ENCODE measurements at regions not wholly inside any gene's neighbourhood (a gene's known extent, or its start where the extent isn't known, plus 50 kb on each side); places are given as distances from the start of the nearest gene placed in this dataset.

DNA sequence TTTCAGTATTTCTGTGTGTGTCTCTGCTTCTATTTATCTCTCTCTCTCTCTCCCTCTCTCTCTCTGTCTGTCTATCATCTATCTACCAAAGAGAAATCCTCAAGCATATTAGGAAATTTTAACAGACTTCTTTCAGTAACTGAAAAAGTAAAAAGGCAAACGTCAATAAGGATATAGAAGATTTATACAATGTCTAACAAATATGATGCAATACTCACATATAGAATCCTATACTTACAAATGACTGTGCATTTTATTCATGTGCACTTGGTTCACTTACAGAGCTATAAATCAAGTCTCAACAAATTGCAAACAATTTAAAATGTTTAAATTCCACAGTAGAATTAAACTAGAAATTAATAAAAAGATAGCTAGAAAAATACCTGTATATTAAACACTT is 289.0 kb downstream of the PSAT1 start:
- H3K4me3 ChIP-seq (ENCODE audit: low read depth, poor library complexity, severe bottlenecking) = no peak overlapping the region

DNA sequence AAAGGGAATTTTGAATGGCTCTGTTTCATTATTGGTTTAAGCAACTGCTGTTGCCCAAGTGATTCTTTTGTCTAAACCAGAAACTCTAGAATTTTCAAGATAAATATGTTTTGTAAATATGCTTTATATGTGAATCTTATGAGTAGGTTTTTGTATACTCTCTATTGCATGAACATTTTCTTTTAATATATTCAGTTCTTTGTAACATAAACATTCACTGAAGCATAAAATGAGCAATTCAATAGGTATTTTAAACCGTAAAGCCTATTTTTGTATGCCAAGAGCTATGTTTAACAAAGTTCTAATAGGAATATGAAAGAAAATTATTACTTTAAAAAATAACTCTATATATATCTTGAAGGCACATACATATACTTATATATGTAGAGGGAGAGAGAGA is 293.1 kb downstream of the PSAT1 start:
- 55 to 68% methylated on average over 1 of the region's 1 CpG for WGBS, 2 donors
- intact Hi-C loops (cut with DNase I; ENCODE audit: low total_unique reads) = no loop called here
- no peak overlapping the region for H3K4me3 ChIP-seq (ENCODE audit: low read depth, poor library complexity, severe bottlenecking)
- TF ChIP-seq, protein P1, sequence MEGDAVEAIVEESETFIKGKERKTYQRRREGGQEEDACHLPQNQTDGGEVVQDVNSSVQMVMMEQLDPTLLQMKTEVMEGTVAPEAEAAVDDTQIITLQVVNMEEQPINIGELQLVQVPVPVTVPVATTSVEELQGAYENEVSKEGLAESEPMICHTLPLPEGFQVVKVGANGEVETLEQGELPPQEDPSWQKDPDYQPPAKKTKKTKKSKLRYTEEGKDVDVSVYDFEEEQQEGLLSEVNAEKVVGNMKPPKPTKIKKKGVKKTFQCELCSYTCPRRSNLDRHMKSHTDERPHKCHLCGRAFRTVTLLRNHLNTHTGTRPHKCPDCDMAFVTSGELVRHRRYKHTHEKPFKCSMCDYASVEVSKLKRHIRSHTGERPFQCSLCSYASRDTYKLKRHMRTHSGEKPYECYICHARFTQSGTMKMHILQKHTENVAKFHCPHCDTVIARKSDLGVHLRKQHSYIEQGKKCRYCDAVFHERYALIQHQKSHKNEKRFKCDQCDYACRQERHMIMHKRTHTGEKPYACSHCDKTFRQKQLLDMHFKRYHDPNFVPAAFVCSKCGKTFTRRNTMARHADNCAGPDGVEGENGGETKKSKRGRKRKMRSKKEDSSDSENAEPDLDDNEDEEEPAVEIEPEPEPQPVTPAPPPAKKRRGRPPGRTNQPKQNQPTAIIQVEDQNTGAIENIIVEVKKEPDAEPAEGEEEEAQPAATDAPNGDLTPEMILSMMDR (IDR thresholded peaks at IDR 0.05) = no peak
- no peak for TF ChIP-seq POLR2A (IDR thresholded peaks at IDR 0.05)
- no peak for DNase-seq (ENCODE audit: low spot score in 2 of 2)

More for the DNA sequence above, 289.0 kb downstream of the PSAT1 start:
- 56 to 68% methylated on average over 1 of the region's 1 CpG for WGBS, 2 donors
- DNase-seq (ENCODE audit: low spot score in 2 of 2) = no peak
- intact Hi-C loops (cut with DNase I; ENCODE audit: low total_unique reads) = no loop called here
- TF ChIP-seq, protein P1 (IDR thresholded peaks at IDR 0.05) = no peak
- no peak for TF ChIP-seq POLR2A (IDR thresholded peaks at IDR 0.05)

DNA sequence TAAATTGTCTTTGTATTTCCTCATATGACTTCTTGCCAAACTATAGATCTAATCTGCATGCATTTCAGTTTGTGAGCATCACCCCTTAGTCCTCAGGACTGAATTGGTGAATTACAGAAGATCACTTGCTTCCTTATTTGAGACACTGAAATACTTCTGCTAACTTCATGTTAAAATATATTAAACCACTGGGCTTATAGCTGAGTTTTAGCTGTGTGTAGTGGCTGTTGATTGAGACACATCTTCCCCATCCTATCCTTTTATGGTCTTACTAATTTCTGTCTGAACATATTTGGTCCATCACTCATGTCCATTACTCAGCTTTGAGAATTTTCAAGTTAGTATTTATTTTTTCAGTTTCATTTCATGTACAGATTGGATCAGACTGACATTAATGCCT is 295.9 kb downstream of the PSAT1 start:
- DNase-seq (ENCODE audit: low spot score in 2 of 2) = no peak
- H3K4me3 ChIP-seq (ENCODE audit: low read depth, poor library complexity, severe bottlenecking) = no peak overlapping the region
- no peak for TF ChIP-seq POLR2A (IDR thresholded peaks at IDR 0.05)
- TF ChIP-seq, protein P1 (IDR thresholded peaks at IDR 0.05) = no peak
- intact Hi-C loops (cut with DNase I; ENCODE audit: low total_unique reads) = no loop called here

DNA sequence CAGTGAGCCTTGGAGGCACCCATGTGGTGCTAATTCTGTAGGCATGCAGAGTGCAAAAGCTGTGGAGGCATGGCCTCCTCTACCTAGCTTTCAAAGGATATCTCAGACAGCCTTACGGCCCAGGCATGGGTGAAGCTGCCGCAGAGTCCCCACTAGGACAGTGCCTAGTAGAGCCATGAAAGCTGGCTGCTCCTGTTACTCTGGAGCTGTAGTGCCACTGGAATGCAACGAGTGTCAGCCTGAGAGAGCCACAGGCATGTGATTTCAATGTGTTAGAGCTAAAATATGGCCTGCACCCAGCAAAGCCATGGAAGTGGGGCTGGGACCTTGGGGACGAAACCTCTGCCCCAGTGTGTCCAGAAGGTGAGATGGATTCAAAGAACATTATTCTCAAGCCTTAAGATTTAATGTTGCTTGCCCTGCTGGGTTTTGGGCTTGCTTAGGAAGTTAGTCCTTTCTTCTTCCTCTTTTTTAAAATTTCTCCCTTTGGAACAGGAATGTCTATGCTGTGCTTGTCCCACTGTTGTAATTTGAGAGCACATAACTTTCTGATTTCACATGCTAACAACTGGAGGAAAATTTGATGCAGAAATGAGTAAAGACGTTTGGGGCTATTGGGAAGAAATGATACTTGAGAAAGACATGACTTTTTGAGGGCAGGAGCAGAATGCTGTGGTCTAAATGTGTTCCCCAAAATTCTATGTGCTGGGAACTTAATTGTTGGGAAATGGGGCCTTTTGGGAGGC is 298.4 kb downstream of the PSAT1 start:
- no peak for DNase-seq (ENCODE audit: low spot score in 2 of 2)
- no peak for TF ChIP-seq POLR2A (IDR thresholded peaks at IDR 0.05)
- TF ChIP-seq, protein P1 (IDR thresholded peaks at IDR 0.05) = no peak
- 65 to 66% methylated on average over 5 of the region's 5 CpGs for WGBS, 2 donors
- intact Hi-C loops (cut with DNase I; ENCODE audit: low total_unique reads) = no loop called here
- no peak overlapping the region for H3K4me3 ChIP-seq (ENCODE audit: low read depth, poor library complexity, severe bottlenecking)

DNA sequence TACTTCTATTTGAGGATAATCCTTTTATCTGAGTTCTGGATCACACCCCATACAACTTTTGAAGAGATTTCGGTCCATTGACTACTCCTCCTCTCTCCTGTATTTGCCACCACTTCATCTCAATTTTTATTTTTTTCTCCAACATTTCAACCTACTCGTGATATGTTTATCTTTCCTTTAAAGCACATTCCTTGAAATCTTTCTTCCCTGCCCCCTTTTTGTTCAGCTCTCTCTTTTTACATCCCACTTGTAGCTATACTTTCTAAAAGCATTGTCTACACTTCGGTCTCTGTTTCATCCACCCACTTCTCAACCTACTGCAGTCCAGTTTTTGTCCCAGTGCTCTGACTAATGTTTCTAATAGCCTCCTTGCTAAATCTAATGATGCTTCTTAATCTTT is 299.4 kb downstream of the PSAT1 start:
- 78 to 85% methylated on average over 3 of the region's 3 CpGs for WGBS, 2 donors
- no peak for DNase-seq (ENCODE audit: low spot score in 2 of 2)
- H3K4me3 ChIP-seq (ENCODE audit: low read depth, poor library complexity, severe bottlenecking) = no peak overlapping the region
- no peak for TF ChIP-seq POLR2A (IDR thresholded peaks at IDR 0.05)
- intact Hi-C loops (cut with DNase I; ENCODE audit: low total_unique reads) = no loop called here

DNA sequence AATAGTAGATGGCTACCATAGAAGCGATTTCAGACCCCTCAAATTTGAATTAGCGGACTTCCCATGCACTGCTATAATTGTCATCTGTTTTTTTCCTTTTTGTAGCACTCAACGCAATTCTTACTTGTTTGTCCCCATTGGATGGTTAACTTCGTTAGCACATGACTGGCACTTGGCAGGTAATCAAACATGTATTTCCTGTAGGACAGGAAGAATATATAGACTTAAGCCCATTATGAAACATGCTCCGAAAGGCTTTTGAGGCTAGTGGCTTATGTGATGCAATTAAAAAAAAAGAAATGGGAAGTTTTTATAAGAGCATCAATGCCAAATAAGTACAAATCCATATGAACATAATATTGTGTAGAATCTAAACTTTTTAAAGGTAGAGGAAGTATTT is 301.2 kb downstream of the PSAT1 start:
- H3K4me3 ChIP-seq (ENCODE audit: low read depth, poor library complexity, severe bottlenecking) = no peak overlapping the region
- intact Hi-C loops (cut with DNase I; ENCODE audit: low total_unique reads) = no loop called here
- TF ChIP-seq, protein P1 (IDR thresholded peaks at IDR 0.05) = no peak
- WGBS, 2 donors = 61 to 65% methylated on average over 5 of the region's 5 CpGs
- DNase-seq (ENCODE audit: low spot score in 2 of 2) = no peak
